DND-41 (cell line): ENCODE measurements at regions not wholly inside any gene's neighbourhood (a gene's known extent, or its start where the extent isn't known, plus 50 kb on each side); places are given as distances from the start of the nearest gene placed in this dataset.

Experiments
- ATAC-seq: fragments of 200-7000 bp; cut with Tn5 transposase; 3 replicates; pipeline ENCODE4 v1.9.1; 2021; ENCODE audit warnings: low read depth; ENCODE audit not compliant: insufficient read depth
- DNase-seq: peaks from one replicate; pipeline ENCODE4 v3.0.0-alpha.2; 2020
- H2AFZ ChIP-seq: 2 replicates; pipeline ENCODE4 v1.6.0; 2012; ENCODE audit warnings: low read depth, low read length
- H3K27ac ChIP-seq: 2 replicates; pipeline ENCODE4 v1.5.1; 2012; ENCODE audit warnings: low read length, inconsistent platforms
- H3K27me3 ChIP-seq: fragments of 200-600 bp; sonication (generic); 2 replicates; pipeline ENCODE4 v1.6.0; 2012; ENCODE audit warnings: low read length, mild to moderate bottlenecking, inconsistent platforms; ENCODE audit not compliant: insufficient read depth, poor library complexity
- H3K36me3 ChIP-seq: 2 replicates; pipeline ENCODE4 v1.5.1; 2012; ENCODE audit warnings: low read length, inconsistent platforms; ENCODE audit not compliant: insufficient read depth
- H3K4me1 ChIP-seq: 2 replicates; pipeline ENCODE4 v1.5.1; 2012; ENCODE audit warnings: mild to moderate bottlenecking, low read length; ENCODE audit not compliant: insufficient read depth
- H3K4me2 ChIP-seq: 2 replicates; pipeline ENCODE4 v1.6.0; 2012; ENCODE audit warnings: mild to moderate bottlenecking, moderate library complexity, low read length, inconsistent platforms; ENCODE audit not compliant: insufficient read depth
- H3K4me3 ChIP-seq, 2 experiments: fragments of 200-600 bp in 1 of 2; shearing (Covaris generic) in 1 of 2; 2 replicates each; pipeline ENCODE4 v1.5.1; 2012 to 2016; ENCODE audit warnings: inconsistent platforms in 2 of 2, low read length in 2 of 2, mild to moderate bottlenecking in 2 of 2, low read depth in 1 of 2, moderate library complexity in 1 of 2
- H3K79me2 ChIP-seq: 2 replicates; pipeline ENCODE4 v1.6.0; 2012; ENCODE audit warnings: low read length, inconsistent platforms; ENCODE audit not compliant: insufficient read depth
- H3K9ac ChIP-seq: 2 replicates; pipeline ENCODE4 v1.6.0; 2012; ENCODE audit warnings: low read depth, mild to moderate bottlenecking, inconsistent platforms, low read length, moderate library complexity
- H3K9me3 ChIP-seq: 2 replicates; pipeline ENCODE4 v1.5.1; 2012; ENCODE audit warnings: low read length, moderate library complexity, mild to moderate bottlenecking, inconsistent platforms; ENCODE audit not compliant: insufficient read depth, severe bottlenecking
- H4K20me1 ChIP-seq: 2 replicates; pipeline ENCODE4 v1.6.0; 2012; ENCODE audit warnings: low read length; ENCODE audit not compliant: insufficient read depth
- EZH2 ChIP-seq: IDR thresholded peaks from 3 replicates; pipeline ENCODE4 v1.6.1; 2012; ENCODE audit warnings: borderline replicate concordance, low read depth, mild to moderate bottlenecking, moderate library complexity, low read length, inconsistent platforms; ENCODE audit not compliant: severe bottlenecking
- TF ChIP-seq, protein P1 (sequence below): IDR thresholded peaks from 2 replicates; pipeline ENCODE4 v1.5.1; 2012; ENCODE audit warnings: borderline replicate concordance, low read length, moderate library complexity, mild to moderate bottlenecking; ENCODE audit not compliant: poor library complexity, severe bottlenecking; ENCODE audit errors: extremely low read depth

DNA sequence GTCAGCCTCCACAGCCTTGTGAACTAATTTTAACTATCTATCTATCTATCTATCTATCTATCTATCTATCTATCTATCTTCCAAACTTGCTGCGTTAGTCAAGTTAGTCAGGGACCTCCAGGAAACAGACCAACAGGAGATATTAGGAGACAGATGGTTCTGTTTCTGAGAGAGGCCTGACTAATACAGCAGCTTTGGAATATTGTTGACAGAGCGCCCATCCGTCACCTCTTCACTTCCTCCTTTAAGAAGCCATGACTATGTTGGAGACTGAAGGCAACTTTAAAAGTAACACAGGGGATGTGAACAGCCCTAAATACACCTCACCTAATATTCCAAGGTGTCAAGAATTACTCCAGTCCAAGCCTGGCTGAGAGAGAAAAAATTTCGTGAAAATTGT, 280.9 kb upstream of the IGFBP3 start:
- ATAC-seq = no peak
- no peaks in the 10 kb centered on the region for H3K79me2 ChIP-seq
- H3K36me3 ChIP-seq = no peaks in the 10 kb centered on the region
- no peak overlapping the region for H3K4me3 ChIP-seq
- H3K27me3 ChIP-seq = no peaks in the 10 kb centered on the region
- no peaks in the 10 kb centered on the region for H3K9me3 ChIP-seq
- no peak overlapping the region for H3K9ac ChIP-seq
- no peak for DNase-seq
- H3K27ac ChIP-seq = no peak overlapping the region
- no peaks in the 10 kb centered on the region for H3K4me1 ChIP-seq
- TF ChIP-seq EZH2 = no peak
- TF ChIP-seq, protein P1, sequence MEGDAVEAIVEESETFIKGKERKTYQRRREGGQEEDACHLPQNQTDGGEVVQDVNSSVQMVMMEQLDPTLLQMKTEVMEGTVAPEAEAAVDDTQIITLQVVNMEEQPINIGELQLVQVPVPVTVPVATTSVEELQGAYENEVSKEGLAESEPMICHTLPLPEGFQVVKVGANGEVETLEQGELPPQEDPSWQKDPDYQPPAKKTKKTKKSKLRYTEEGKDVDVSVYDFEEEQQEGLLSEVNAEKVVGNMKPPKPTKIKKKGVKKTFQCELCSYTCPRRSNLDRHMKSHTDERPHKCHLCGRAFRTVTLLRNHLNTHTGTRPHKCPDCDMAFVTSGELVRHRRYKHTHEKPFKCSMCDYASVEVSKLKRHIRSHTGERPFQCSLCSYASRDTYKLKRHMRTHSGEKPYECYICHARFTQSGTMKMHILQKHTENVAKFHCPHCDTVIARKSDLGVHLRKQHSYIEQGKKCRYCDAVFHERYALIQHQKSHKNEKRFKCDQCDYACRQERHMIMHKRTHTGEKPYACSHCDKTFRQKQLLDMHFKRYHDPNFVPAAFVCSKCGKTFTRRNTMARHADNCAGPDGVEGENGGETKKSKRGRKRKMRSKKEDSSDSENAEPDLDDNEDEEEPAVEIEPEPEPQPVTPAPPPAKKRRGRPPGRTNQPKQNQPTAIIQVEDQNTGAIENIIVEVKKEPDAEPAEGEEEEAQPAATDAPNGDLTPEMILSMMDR = no peak
- no peaks in the 10 kb centered on the region for H4K20me1 ChIP-seq
- H3K4me2 ChIP-seq = no peak overlapping the region
- H2AFZ ChIP-seq = no peak overlapping the region

DNA sequence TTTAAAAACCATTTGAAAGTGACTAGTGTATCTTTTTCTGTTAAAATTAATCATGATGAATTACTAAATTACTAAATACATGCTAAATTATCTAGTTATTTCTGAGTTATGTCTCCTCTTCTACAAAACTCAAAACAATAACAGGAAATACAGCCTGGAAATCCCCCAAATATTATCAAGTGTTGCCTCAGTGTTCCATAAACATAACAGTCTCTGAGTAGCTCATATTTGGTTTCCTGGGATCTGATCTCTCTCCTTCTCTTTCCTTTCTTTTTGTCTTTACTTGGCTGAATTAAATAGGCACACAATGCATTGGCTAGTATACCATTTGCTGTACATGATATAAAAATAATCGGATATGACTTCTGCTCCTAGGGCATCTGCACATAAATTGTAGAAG, 277.6 kb upstream of the IGFBP3 start:
- H3K4me1 ChIP-seq = no peaks in the 10 kb centered on the region
- TF ChIP-seq EZH2 = no peak
- TF ChIP-seq, protein P1 = no peak

DNA sequence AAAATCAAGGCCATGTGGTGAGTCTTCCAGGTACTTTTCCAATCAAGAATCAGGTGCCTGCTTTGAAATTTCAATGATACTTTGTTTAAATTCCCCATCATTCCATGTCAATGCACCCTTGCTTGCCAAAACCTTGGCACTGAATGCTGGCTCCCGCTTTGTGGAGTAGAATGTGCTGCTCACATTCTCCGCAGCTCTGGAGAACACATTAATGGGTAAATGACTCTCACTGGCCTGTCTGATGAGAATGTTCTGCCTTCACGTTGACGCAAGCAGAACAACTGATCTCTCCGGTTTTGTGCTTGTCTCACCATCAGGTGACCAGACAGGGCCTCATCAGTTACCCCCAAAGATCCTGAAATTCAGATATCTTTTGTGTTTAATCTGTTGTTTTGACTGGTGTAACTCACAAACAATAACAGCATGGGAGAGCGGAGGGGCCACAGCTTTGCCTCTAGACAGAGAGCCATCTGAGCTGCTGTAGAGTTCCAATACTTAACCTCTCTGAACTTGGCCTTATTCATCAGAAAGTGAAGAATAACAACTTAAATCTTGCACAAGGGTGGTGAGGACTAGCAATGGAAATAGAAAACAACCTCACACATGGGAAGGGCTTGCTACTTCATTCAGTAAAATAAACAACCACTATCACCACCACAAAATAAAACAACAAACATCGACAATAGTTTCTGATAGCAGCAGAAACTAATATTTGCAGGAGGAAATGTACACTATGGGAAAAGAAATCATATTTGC, 276.9 kb upstream of the IGFBP3 start:
- no peak for ATAC-seq
- Histone ChIP-seq H3K27me3 (no peaks in the 10 kb centered on the region), H3K9ac (no peak overlapping the region), H3K4me1 (no peaks in the 10 kb centered on the region), H3K4me3 (no peak overlapping the region), H3K9me3 (no peaks in the 10 kb centered on the region), H4K20me1 (no peaks in the 10 kb centered on the region), H2AFZ (no peak overlapping the region), H3K4me2 (no peak overlapping the region), H3K36me3 (no peaks in the 10 kb centered on the region), H3K27ac (no peak overlapping the region), H3K79me2 (no peaks in the 10 kb centered on the region)
- no peak for DNase-seq
- TF ChIP-seq, protein P1 = no peak
- no peak for TF ChIP-seq EZH2

More for the DNA sequence above, 277.6 kb upstream of the IGFBP3 start:
- H2AFZ ChIP-seq = no peak overlapping the region
- no peaks in the 10 kb centered on the region for H3K27me3 ChIP-seq
- no peaks in the 10 kb centered on the region for H3K79me2 ChIP-seq
- no peaks in the 10 kb centered on the region for H3K9me3 ChIP-seq
- no peak overlapping the region for H3K4me3 ChIP-seq
- DNase-seq (no peak), ATAC-seq (no peak)
- H3K27ac ChIP-seq = no peak overlapping the region
- H4K20me1 ChIP-seq = no peaks in the 10 kb centered on the region
- no peak overlapping the region for H3K9ac ChIP-seq
- no peak overlapping the region for H3K4me2 ChIP-seq
- H3K36me3 ChIP-seq = no peaks in the 10 kb centered on the region

DNA sequence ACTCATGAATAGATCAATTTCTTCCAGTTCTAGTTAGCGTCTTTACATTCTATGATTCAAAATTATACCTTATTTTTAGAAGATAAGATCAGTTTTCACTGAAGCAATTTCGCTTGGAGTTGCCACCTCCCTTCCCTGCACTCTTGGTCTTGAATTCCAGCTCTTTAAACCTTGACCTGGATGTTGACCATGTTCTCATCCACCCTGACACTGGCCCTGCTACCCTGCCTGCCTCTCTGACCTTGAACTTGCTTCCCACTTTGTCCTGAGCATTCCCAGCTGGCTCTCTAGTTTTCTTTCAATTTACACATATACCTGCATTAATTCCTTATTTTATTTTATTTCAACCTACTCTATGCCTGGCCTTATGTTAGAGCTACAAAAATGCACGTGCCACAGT, 274.9 kb upstream of the IGFBP3 start:
- no peaks in the 10 kb centered on the region for H3K9me3 ChIP-seq
- ATAC-seq (no peak), DNase-seq (no peak)
- H3K79me2 ChIP-seq = no peaks in the 10 kb centered on the region
- no peaks in the 10 kb centered on the region for H3K27me3 ChIP-seq
- no peaks in the 10 kb centered on the region for H3K36me3 ChIP-seq
- no peak overlapping the region for H3K4me2 ChIP-seq
- no peak overlapping the region for H3K27ac ChIP-seq
- TF ChIP-seq, protein P1 = no peak
- no peak overlapping the region for H2AFZ ChIP-seq
- no peaks in the 10 kb centered on the region for H3K4me1 ChIP-seq
- no peak overlapping the region for H3K9ac ChIP-seq
- no peaks in the 10 kb centered on the region for H4K20me1 ChIP-seq
- H3K4me3 ChIP-seq = no peak overlapping the region
